K562 (cell line): ENCODE measurements at regions not wholly inside any gene's neighbourhood (a gene's known extent, or its start where the extent isn't known, plus 50 kb on each side); places are given as distances from the start of the nearest gene placed in this dataset.

Experiments
- CHAMP1 ChIP-seq: fragments of 450-650 bp; IDR thresholded peaks from 2 replicates; pipeline ENCODE4 v1.6.1; 2016; ENCODE audit warnings: mild to moderate bottlenecking
- ELF4 ChIP-seq: fragments of 450-650 bp; formaldehyde crosslinking; IDR thresholded peaks from 2 replicates; pipeline ENCODE4 v1.4.0; 2022; ENCODE audit warnings: missing genetic modification characterization
- KLF10 ChIP-seq: fragments of 250-450 bp; sonication (Bioruptor Pico); IDR thresholded peaks from 2 replicates; pipeline ENCODE4 v1.6.1; 2021; ENCODE audit warnings: matching md5 sums
- NELFE ChIP-seq: IDR thresholded peaks from 2 replicates; pipeline ENCODE4 v1.6.1; 2011; ENCODE audit warnings: mild to moderate bottlenecking; ENCODE audit not compliant: insufficient read depth, insufficient read length
- NFATC3 ChIP-seq: fragments of 450-650 bp; IDR thresholded peaks from 2 replicates; pipeline ENCODE4 v1.6.1; 2017; ENCODE audit warnings: mild to moderate bottlenecking
- POLR2G ChIP-seq: fragments of 200-400 bp; formaldehyde crosslinking; IDR thresholded peaks from 2 replicates; pipeline ENCODE4 v1.6.1; 2017; ENCODE audit warnings: low read depth, mild to moderate bottlenecking, antibody characterized with exemption, low read length, moderate library complexity
- PRDM10 ChIP-seq: fragments of 450-650 bp; IDR thresholded peaks from 2 replicates; pipeline ENCODE4 v1.6.1; 2018; ENCODE audit not compliant: partially characterized antibody
- UBTF ChIP-seq, 2 experiments: IDR thresholded peaks; 2 replicates each; pipeline ENCODE4 v1.6.1; 2012; ENCODE audit warnings: improper control_type of control experiment in 2 of 2, low read depth in 2 of 2, low read length in 2 of 2, borderline replicate concordance in 1 of 2
- ZNF592 ChIP-seq: fragments of 450-650 bp; IDR thresholded peaks from 2 replicates; pipeline ENCODE4 v1.6.1; 2017; ENCODE audit warnings: antibody characterized with exemption, mild to moderate bottlenecking
- ZNF740 ChIP-seq, 3 experiments: fragments of 200-800 bp in 1 of 3; sonication (Bioruptor generic) in 1 of 3; sonication (generic) in 1 of 3; formaldehyde crosslinking in 1 of 3; IDR thresholded peaks; 2 replicates each; pipeline versions ENCODE4 v1.6.1 to v1.8.0; 2016 to 2022; ENCODE audit warnings: mild to moderate bottlenecking in 2 of 3, missing compliant biosample characterization in 2 of 3, missing genetic modification characterization in 2 of 3, missing genetic modification reagents in 1 of 3
- ZNF764 ChIP-seq: fragments of 250-450 bp; sonication (Bioruptor Pico); IDR thresholded peaks from 2 replicates; pipeline ENCODE4 v1.4.0; 2020; ENCODE audit warnings: low read depth, mild to moderate bottlenecking, moderate library complexity
- ZNF830 ChIP-seq: fragments of 250-450 bp; sonication (Bioruptor Pico); IDR thresholded peaks from 2 replicates; pipeline ENCODE4 v1.5.0; 2021; ENCODE audit warnings: mild to moderate bottlenecking

GRCh38 chr16:85171004-85171758 lies 58.9 kb upstream of the CIBAR2 start (continued):
- TF ChIP-seq ZNF740 (CRISPR knock-in tag; IDR thresholded peaks at IDR 0.05) (no peak), ZNF740 (tag; IDR thresholded peaks at IDR 0.05) (no peak), ZNF764 (CRISPR knock-in tag) (no peak), POLR2G (peak; percentile 71), ZNF592 (peak; percentile 55), UBTF (IDR thresholded peaks at IDR 0.05; ENCODE audit: borderline replicate concordance in 1 of 2, low read depth in 2 of 2, low read length in 2 of 2) (no peak), NFATC3 (no peak), KLF10 (CRISPR knock-in tag) (no peak), ELF4 (CRISPR knock-in tag) (no peak), PRDM10 (no peak), NELFE (no peak), ZNF830 (CRISPR knock-in tag) (no peak), CHAMP1 (no peak)
